OCI-M1 (cell line): ENCODE measurements at regions not wholly inside any gene's neighbourhood (a gene's known extent, or its start where the extent isn't known, plus 50 kb on each side); places are given as distances from the start of the nearest gene placed in this dataset.
A peak's percentile ranks its signal among the peaks of the same experiment; 100 is the strongest.
"Not testable (repeated sequence)": the region's sequence is repeated elsewhere in the genome, so short reads cannot be mapped to it uniquely, and the experiment has no call there.

Source experiments
- DNase-seq: peaks from one replicate; lab custom pipeline; 2025; lab: John Stamatoyannopoulos, UW

DNA sequence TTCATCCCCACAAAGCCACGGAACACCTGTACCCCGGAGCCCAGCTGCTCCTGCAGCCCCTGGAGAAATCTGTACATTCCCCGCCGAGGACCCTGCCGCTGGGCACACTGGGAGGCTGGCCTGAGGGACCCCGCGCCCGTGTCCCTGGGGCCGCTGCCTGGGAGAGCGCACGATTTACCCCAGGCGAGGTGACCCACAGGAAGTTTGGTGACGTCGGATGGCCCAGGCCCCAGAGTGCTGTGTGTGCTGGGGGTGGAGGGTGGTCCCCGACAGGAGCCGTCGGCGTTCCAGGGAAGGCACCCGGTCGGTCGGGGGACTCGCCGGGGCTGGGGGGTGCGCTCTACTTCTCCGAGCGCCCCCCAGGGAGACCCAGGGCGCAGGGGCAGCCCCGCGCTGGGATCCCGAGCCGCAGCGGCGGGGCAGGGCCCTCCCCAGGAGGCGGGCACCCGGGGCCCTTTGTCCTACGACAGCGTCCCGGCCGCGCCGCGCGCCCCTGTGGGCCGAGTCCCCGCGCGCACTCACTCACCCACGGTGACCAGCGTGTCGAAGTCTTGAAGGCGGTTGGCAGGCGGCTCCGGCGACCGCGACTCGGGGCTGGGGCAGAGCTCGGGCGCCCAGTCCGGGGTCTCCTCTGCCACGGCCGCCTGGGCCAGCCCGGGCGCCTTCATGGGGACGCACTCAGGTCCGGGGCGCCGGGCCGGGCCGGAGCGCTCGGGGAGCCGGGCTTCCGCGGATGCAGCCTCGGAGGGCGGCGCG lies 206.4 kb upstream of the PRKX start:
- not testable (repeated sequence) for DNase-seq

DNA sequence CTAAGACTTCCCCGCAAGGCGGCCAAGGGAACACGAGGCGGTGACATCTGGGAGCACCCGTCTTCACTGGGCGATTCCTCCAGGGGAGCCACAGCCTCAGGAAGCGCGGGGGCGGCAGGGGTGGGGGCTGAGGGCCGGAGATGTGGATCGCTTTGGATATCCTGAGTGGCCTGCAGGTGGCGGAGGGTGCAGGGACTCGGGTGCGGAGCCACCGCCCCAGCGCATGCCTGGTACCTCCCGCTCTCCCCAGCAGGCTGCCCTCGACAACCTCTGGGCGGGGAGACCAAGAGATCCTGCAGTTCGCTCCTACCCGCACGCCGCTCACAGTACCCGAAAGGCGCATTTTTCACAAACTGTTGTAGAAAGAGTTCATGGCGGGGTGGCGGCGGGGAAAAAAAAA lies 201.4 kb upstream of the PRKX start:
- DNase-seq = not testable (repeated sequence)

DNA sequence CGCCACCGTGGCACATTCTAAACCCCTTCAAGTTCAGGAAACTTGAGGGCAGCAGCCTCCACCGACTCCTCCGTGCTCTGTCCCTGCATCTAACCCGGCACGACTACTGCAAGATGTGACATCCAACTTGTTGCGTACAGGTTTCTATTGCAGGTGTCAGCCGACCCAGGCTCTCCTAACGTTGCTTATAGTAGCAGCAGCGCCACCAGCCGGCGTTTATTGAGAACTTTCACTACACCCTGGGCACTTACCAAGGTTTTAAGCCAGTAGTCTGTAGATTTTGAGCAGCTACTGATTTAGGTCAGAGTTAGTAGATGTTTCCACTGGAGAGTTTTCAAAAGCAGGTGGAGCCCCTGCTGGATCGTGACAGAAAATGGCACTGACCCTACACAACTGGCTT lies 200.6 kb upstream of the PRKX start:
- not testable (repeated sequence) for DNase-seq

DNA sequence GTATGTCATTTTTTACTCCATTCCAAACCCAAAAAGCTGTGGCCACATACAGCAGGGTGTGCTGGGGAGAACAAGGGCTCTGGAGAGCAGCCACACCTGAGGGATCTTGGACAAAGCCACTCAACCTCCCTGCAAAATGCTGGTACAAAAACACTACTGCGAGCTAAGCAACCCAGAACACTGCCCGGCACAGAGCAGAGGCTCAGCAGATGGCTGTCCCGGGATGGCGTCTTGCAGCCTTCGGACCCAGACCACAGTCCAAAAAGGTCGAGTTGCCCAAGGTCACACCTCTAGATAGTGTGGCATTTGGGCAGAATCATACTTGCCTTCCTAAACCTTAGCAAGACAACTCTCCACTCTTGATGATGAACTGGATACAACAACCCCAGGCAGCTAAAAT lies 197.6 kb upstream of the PRKX start:
- not testable (repeated sequence) for DNase-seq

DNA sequence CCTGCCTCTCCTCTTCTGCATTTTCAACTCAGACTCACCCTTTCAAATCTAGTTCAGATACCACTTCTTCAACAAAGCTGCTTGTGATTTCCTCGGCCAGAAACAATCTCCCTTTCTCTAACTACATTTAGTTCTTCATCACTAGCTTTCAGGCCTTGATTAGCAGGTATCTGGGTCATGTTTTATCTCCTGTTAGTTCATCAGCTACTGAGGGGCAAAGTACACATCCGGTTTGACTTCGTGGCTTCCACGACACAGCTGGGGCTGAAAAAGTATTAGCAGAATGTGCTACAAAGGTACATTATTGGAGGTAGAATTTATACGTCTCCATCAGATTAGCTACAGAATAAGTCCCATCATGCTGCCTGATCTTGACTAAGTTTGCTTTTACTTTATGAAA lies 197.2 kb upstream of the PRKX start:
- not testable (repeated sequence) for DNase-seq

DNA sequence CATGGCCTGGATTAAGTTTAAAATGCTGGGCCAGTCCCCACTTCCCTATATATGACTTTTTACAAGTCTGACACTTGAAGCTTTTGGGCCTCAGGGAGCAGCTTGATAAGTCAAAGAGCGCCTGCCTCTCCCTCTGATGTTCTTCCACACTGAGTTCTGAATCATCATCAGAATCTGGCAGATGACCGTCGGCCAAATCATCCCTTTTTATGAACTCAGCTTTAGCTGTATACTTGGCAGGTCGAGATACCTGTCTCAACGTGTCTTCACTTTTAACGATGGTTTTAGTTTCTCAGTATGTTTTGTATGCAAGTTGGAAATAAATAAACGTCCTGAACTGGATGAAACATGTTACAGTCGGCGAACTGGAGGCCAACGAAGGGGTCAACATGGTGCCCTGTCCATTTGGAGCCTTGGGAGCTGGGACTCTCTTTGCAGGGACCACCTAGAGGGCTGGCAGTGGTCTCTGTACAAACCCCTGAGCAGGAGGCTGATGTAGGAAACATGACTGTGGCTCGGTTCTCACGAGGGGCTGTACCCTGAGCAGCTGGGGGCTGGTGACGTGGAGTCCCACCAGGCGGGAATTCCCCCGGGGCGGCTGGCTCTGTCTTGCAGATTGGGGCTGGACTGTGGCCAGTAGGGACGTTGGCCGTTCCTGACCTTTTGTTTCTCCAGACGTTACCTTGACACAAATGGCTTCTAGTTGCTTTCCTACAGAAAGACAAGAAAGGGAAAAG lies 192.2 kb upstream of the PRKX start:
- DNase-seq = not testable (repeated sequence)

DNA sequence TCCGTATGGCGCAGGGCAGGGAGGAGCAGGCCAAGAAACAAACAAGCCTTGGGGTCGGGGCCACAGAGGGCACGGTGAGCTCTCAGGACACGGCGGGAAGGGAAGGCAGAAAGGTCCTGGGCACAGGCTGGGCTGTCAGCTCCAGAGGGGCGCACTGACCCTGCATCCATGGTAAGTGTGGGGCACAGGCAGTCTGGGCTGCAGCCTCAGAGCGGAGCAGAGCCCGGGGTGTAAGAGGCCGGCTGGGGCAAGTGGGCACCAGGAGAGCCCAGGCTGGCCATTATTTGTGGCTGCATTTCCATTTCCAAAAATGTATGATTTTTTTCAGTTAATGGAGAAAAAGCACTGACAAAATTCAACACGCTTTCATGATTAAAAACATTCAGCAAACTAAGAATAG lies 188.8 kb upstream of the PRKX start:
- DNase-seq = not testable (repeated sequence)

DNA sequence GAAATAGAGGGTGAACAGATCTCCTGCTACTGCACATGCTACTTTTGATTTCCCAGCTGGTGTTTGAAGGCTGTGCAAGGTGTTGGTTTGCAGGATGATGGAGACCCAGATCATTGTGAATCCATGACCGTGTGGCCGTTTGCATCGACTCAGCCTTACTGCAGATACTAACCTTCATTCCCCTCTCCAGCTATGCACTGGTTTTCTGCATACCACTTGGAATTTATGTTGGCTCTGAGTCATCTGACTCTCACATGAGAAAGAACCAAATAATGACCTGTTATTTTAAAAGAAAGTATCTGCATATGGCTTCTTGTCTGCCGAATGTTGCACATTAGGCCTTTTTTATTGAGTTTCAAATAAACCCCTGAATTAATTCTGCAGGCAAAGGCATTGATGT lies 183.3 kb upstream of the PRKX start:
- DNase-seq = not testable (repeated sequence)

DNA sequence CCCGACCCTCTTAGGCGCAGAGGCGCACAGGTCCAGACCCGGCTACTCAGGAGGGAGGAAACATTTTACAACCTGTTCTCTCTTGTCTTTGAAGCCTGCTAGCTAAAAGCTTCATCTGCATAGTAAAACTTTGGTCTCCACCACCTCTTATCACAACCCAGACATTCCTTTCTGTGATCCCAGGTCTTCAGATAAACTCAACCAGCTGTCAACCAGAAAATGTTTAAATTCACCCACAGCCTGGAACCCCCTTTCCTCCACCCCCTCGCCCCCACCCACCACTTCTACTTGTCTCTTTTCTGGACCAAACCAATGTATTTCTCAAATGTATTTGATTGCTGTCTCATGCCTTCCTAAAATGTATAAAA lies 169.1 kb upstream of the PRKX start:
- DNase-seq = not testable (repeated sequence)

DNA sequence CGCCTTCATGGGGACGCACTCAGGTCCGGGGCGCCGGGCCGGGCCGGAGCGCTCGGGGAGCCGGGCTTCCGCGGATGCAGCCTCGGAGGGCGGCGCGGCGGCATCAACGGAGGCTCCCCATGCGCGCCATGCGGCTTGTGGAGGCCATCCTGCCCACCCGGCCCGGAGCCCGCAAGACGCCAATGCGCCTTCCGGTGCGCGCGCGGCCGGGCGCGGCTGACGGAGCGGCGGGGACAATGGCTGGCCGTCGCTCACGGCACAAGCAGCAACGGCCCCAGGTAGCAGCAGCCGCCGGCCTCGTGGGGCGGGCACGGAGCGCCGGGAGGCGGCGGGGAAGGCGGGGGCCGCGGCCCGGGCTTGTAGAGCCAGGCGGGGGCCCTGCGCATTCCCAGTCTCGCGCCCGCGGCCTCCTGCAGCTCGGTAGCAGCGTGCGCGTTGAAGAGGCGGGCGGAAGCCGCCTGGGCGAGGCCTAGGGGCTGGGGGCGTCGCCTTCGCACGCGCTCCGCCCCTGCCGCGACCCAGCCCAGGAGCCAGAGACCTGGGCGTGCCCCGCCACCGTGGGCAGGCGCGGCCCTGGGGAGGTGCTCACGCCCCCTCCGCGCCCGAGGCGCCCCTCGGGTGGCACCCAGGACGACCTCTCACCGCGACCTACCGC lies 168.6 kb upstream of the PRKX start:
- DNase-seq = not testable (repeated sequence)

DNA sequence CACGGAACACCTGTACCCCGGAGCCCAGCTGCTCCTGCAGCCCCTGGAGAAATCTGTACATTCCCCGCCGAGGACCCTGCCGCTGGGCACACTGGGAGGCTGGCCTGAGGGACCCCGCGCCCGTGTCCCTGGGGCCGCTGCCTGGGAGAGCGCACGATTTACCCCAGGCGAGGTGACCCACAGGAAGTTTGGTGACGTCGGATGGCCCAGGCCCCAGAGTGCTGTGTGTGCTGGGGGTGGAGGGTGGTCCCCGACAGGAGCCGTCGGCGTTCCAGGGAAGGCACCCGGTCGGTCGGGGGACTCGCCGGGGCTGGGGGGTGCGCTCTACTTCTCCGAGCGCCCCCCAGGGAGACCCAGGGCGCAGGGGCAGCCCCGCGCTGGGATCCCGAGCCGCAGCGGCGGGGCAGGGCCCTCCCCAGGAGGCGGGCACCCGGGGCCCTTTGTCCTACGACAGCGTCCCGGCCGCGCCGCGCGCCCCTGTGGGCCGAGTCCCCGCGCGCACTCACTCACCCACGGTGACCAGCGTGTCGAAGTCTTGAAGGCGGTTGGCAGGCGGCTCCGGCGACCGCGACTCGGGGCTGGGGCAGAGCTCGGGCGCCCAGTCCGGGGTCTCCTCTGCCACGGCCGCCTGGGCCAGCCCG lies 167.9 kb upstream of the PRKX start:
- DNase-seq = not testable (repeated sequence)

DNA sequence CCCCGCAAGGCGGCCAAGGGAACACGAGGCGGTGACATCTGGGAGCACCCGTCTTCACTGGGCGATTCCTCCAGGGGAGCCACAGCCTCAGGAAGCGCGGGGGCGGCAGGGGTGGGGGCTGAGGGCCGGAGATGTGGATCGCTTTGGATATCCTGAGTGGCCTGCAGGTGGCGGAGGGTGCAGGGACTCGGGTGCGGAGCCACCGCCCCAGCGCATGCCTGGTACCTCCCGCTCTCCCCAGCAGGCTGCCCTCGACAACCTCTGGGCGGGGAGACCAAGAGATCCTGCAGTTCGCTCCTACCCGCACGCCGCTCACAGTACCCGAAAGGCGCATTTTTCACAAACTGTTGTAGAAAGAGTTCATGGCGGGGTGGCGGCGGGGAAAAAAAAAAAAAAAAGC lies 162.9 kb upstream of the PRKX start:
- not testable (repeated sequence) for DNase-seq

DNA sequence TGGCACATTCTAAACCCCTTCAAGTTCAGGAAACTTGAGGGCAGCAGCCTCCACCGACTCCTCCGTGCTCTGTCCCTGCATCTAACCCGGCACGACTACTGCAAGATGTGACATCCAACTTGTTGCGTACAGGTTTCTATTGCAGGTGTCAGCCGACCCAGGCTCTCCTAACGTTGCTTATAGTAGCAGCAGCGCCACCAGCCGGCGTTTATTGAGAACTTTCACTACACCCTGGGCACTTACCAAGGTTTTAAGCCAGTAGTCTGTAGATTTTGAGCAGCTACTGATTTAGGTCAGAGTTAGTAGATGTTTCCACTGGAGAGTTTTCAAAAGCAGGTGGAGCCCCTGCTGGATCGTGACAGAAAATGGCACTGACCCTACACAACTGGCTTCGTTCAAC lies 162.2 kb upstream of the PRKX start:
- not testable (repeated sequence) for DNase-seq

DNA sequence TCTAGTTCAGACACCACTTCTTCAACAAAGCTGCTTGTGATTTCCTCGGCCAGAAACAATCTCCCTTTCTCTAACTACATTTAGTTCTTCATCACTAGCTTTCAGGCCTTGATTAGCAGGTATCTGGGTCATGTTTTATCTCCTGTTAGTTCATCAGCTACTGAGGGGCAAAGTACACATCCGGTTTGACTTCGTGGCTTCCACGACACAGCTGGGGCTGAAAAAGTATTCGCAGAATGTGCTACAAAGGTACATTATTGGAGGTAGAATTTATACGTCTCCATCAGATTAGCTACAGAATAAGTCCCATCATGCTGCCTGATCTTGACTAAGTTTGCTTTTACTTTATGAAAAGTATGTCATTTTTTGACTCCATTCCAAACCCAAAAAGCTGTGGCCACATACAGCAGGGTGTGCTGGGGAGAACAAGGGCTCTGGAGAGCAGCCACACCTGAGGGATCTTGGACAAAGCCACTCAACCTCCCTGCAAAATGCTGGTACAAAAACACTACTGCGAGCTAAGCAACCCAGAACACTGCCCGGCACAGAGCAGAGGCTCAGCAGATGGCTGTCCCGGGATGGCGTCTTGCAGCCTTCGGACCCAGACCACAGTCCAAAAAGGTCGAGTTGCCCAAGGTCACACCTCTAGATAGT lies 158.9 kb upstream of the PRKX start:
- not testable (repeated sequence) for DNase-seq

DNA sequence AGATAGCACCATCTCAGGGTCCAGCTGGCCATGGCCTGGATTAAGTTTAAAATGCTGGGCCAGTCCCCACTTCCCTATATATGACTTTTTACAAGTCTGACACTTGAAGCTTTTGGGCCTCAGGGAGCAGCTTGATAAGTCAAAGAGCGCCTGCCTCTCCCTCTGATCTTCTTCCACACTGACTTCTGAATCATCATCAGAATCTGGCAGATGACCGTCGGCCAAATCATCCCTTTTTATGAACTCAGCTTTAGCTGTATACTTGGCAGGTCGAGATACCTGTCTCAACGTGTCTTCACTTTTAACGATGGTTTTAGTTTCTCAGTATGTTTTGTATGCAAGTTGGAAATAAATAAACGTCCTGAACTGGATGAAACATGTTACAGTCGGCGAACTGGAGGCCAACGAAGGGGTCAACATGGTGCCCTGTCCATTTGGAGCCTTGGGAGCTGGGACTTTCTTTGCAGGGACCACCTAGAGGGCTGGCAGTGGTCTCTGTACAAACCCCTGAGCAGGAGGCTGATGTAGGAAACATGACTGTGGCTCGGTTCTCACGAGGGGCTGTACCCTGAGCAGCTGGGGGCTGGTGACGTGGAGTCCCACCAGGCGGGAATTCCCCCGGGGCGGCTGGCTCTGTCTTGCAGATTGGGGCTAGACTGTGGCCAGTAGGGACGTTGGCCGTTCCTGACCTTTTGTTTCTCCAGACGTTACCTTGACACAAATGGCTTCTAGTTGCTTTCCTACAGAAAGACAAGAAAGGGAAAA lies 153.8 kb upstream of the PRKX start:
- not testable (repeated sequence) for DNase-seq

DNA sequence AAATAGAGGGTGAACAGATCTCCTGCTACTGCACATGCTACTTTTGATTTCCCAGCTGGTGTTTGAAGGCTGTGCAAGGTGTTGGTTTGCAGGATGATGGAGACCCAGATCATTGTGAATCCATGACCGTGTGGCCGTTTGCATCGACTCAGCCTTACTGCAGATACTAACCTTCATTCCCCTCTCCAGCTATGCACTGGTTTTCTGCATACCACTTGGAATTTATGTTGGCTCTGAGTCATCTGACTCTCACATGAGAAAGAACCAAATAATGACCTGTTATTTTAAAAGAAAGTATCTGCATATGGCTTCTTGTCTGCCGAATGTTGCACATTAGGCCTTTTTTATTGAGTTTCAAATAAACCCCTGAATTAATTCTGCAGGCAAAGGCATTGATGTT lies 144.9 kb upstream of the PRKX start:
- DNase-seq = not testable (repeated sequence)

DNA sequence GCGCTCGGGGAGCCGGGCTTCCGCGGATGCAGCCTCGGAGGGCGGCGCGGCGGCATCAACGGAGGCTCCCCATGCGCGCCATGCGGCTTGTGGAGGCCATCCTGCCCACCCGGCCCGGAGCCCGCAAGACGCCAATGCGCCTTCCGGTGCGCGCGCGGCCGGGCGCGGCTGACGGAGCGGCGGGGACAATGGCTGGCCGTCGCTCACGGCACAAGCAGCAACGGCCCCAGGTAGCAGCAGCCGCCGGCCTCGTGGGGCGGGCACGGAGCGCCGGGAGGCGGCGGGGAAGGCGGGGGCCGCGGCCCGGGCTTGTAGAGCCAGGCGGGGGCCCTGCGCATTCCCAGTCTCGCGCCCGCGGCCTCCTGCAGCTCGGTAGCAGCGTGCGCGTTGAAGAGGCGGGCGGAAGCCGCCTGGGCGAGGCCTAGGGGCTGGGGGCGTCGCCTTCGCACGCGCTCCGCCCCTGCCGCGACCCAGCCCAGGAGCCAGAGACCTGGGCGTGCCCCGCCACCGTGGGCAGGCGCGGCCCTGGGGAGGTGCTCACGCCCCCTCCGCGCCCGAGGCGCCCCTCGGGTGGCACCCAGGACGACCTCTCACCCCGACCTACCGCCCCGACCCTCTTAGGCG lies 130.2 kb upstream of the PRKX start:
- not testable (repeated sequence) for DNase-seq

DNA sequence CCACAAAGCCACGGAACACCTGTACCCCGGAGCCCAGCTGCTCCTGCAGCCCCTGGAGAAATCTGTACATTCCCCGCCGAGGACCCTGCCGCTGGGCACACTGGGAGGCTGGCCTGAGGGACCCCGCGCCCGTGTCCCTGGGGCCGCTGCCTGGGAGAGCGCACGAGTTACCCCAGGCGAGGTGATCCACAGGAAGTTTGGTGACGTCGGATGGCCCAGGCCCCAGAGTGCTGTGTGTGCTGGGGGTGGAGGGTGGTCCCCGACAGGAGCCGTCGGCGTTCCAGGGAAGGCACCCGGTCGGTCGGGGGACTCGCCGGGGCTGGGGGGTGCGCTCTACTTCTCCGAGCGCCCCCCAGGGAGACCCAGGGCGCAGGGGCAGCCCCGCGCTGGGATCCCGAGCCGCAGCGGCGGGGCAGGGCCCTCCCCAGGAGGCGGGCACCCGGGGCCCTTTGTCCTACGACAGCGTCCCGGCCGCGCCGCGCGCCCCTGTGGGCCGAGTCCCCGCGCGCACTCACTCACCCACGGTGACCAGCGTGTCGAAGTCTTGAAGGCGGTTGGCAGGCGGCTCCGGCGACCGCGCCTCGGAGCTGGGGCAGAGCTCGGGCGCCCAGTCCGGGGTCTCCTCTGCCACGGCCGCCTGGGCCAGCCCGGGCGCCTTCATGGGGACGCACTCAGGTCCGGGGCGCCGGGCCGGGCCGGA lies 129.5 kb upstream of the PRKX start:
- DNase-seq = peak; percentile 5

DNA sequence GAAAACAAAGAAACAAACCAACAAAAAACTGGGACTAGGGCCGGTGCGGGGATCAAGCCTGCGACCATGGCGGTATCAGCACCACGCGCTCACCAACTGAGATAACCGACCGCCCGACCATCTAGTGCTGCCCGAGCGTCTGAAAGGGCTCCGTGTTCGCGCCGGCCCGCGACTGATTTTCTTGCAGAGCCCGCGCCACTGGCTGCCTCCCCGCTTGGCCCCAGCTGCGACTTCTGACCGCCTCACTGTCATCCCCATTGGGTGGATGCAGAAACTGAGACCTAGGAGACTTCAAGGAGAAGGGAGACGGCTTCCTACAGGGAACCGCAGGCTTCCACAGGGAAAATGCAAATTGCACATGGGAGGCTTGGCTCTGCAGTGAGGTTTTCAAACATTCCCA lies 125.3 kb upstream of the PRKX start:
- DNase-seq = not testable (repeated sequence)
